Neutrophil (primary cell): ENCODE measurements at regions not wholly inside any gene's neighbourhood (a gene's known extent, or its start where the extent isn't known, plus 50 kb on each side); places are given as distances from the start of the nearest gene placed in this dataset.

Experiments
- H3K27ac ChIP-seq: fragments of 200-600 bp; sonication (generic); 2 replicates; pipeline ENCODE4 v1.5.1; 2016; ENCODE audit warnings: mild to moderate bottlenecking, moderate library complexity
- H3K27me3 ChIP-seq: fragments of 200-600 bp; sonication (generic); 2 replicates; pipeline ENCODE4 v1.6.0; 2016; ENCODE audit warnings: mild to moderate bottlenecking
- H3K36me3 ChIP-seq: fragments of 200-600 bp; sonication (generic); 2 replicates; pipeline ENCODE4 v1.5.1; 2017
- H3K4me1 ChIP-seq, 2 experiments: fragments of 200-600 bp in 1 of 2; sonication (generic) in 1 of 2; 1 replicate in 1 of 2; 2 replicates in 1 of 2; pipeline versions ENCODE4 v1.5.1 to v1.6.1; 2013 to 2016; ENCODE audit warnings: low read depth in 1 of 2, low read length in 1 of 2, mild to moderate bottlenecking in 1 of 2, moderate library complexity in 1 of 2; ENCODE audit not compliant: control insufficient read depth in 1 of 2, insufficient read depth in 1 of 2
- H3K4me3 ChIP-seq, 2 experiments: fragments of 200-600 bp in 1 of 2; sonication (generic) in 1 of 2; 1 replicate in 1 of 2; 2 replicates in 1 of 2; pipeline ENCODE4 v1.5.1; 2013 to 2016; ENCODE audit warnings: low read depth in 1 of 2, low read length in 1 of 2, mild to moderate bottlenecking in 1 of 2, moderate library complexity in 1 of 2
- H3K9me3 ChIP-seq: fragments of 200-600 bp; sonication (generic); 2 replicates; pipeline ENCODE4 v1.5.1; 2016
- TF ChIP-seq, protein P1 (sequence below): fragments of 200-600 bp; sonication (generic); IDR thresholded peaks from 2 replicates; pipeline ENCODE4 v1.5.1; 2016; ENCODE audit warnings: antibody characterized with exemption

DNA sequence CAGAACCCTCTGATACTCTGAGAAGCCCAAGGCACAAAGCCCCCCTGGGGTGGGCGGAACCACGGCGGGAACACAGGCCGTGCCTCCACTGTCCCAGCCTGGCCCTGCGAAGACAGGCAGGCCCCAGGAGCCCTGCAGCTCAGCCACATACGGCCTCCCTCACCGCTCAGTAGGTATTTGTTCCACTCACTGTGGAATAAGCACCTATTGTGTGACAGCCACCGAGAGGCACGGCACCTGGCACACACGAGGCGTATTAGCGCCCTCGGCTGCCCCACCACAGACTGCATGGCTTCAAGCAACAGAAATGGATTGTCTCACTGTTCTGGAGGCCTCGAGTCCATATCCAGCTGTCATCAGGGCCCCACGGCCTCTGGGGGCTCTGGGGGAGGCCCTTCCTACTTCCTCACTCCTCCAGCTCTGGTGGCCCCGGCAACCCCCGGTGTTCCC is 66.3 kb downstream of the NCOR2 start:
- Histone ChIP-seq H3K27ac (no peak overlapping the region), H3K4me3 (no peak overlapping the region), H3K4me1 (peaks cover 16 to 20% of the 10 kb centered on the region in 2 experiments), H3K27me3 (no peaks in the 10 kb centered on the region), H3K36me3 (no peaks in the 10 kb centered on the region), H3K9me3 (no peaks in the 10 kb centered on the region)
- TF ChIP-seq, protein P1, sequence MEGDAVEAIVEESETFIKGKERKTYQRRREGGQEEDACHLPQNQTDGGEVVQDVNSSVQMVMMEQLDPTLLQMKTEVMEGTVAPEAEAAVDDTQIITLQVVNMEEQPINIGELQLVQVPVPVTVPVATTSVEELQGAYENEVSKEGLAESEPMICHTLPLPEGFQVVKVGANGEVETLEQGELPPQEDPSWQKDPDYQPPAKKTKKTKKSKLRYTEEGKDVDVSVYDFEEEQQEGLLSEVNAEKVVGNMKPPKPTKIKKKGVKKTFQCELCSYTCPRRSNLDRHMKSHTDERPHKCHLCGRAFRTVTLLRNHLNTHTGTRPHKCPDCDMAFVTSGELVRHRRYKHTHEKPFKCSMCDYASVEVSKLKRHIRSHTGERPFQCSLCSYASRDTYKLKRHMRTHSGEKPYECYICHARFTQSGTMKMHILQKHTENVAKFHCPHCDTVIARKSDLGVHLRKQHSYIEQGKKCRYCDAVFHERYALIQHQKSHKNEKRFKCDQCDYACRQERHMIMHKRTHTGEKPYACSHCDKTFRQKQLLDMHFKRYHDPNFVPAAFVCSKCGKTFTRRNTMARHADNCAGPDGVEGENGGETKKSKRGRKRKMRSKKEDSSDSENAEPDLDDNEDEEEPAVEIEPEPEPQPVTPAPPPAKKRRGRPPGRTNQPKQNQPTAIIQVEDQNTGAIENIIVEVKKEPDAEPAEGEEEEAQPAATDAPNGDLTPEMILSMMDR: no peak

DNA sequence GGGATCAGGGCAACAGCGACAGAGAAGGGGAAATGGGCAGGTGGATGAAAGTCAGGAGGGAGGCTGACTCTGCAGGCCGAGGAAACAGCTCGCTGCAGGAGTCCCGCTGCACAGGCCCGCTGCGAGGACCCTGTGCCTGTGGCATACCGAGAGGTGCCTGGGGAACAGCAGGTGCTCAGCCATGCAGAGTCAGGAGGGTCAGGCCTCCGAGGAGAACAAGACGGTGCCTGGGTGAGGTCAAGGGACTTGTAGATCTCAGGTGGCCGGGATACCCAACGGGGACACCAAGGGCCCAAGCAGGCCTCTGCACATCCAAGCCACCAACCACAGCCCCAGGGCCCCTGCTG is 67.5 kb downstream of the NCOR2 start:
- Histone ChIP-seq H3K4me3 (no peak overlapping the region), H3K9me3 (no peaks in the 10 kb centered on the region), H3K27ac (no peak overlapping the region), H3K4me1 (peaks cover 10 to 12% of the 10 kb centered on the region in 2 experiments), H3K36me3 (peaks cover 2% of the 10 kb centered on the region), H3K27me3 (no peaks in the 10 kb centered on the region)
- TF ChIP-seq, protein P1: no peak

DNA sequence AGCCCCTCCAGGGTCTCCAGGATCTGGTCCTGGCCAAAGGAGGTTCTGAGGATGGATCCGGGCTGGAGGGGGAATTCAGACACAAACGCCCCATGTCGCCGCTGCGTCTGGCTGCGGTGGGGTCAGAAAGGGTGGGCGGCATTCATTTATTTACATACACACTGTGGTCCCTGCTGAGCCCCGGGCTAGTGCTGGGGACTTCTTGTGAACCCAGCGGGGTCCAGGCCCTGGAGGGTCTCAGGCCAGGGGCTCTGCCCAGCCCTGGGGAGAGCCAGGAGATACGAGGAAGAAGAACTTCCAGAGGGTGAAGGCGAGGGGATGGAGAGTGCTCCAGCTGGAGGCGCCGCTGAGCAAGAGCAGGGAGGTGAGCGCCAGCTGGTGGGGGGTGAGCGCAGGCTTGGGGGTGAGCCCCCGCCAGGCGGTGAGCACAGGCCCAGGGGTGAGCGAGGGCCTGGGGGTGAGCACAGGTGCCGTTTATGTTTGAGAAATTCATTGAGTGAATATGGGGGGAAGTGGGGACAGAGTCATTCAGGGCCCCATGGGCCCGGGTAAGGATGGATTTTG is 68.1 kb downstream of the NCOR2 start:
- no peaks in the 10 kb centered on the region for H3K27me3 ChIP-seq
- H3K9me3 ChIP-seq: no peaks in the 10 kb centered on the region
- H3K4me3 ChIP-seq: no peak overlapping the region
- H3K27ac ChIP-seq: no peak overlapping the region
- TF ChIP-seq, protein P1: no peak
- H3K4me1 ChIP-seq: peaks cover 10 to 12% of the 10 kb centered on the region in 2 experiments
- H3K36me3 ChIP-seq: peaks cover 8% of the 10 kb centered on the region

DNA sequence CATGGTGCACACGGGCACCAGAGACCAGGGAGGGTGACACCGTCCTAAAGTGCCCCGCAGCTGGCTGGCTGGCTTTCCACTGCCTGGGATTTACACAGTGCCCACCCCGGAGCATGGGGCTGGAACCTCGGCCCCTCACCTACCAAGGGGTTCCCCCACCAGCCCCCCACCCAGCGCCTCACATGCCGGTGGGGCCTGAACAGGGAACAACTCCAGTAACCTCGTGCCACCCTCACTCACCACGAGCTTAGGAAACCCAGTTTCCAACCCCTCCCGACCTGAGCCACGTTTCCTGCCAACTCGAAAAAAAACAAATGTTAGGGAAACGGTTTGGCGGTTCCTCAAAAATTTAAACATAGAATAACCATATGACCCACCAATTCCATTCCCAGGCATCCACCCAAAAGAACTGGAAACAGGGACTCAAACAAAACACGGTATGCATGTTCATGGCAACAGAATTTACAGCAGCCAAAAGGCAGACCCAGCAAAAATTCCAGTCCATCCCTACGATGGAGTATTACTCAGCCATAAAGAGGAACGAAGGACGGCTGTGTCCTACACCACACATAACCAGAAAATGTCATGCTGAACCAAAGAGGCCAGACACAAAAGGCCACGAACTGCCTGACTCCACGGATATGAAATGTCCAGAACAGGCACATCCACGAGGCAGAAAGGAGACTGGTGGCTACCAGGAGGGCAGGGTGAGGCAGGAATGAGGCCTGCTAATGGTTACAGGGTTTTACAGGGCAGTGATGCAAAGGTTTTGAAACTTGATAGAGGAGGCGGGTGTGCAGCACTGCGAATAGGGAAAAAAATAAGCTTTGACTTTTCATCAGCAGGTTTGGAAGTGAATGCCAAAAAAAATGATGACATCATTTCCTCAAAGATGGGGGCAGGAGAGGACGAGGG is 68.9 kb downstream of the NCOR2 start:
- H3K27ac ChIP-seq: no peak overlapping the region
- no peak overlapping the region for H3K4me3 ChIP-seq

DNA sequence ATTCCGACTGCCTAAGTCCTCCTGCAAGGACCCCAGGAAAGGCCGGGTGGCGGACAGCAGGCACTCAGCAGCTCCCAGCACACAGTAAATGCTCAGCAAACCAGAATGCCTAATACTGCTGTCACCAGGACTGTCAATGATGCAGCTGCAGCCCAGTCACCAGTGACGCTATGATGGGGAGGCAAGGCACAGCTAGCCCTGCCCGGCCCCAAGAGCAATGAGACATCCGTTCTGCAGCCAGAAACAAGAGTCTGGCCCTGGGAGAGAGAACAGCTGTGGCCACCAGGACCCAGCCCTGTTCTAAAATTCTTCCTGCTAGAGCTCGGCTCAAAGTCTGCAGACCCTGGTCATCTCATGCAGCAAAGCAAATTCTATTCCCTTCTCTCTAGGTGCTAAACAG is 69.8 kb downstream of the NCOR2 start:
- H3K27me3 ChIP-seq: no peaks in the 10 kb centered on the region
- peaks cover 10 to 12% of the 10 kb centered on the region in 2 experiments for H3K4me1 ChIP-seq
- H3K27ac ChIP-seq: no peak overlapping the region
- H3K4me3 ChIP-seq: no peak overlapping the region
- peaks cover 11% of the 10 kb centered on the region for H3K36me3 ChIP-seq
- H3K9me3 ChIP-seq: no peaks in the 10 kb centered on the region
- TF ChIP-seq, protein P1: no peak

More for the DNA sequence above, 68.9 kb downstream of the NCOR2 start:
- TF ChIP-seq, protein P1: no peak
- H3K27me3 ChIP-seq: no peaks in the 10 kb centered on the region
- peaks cover 10 to 12% of the 10 kb centered on the region in 2 experiments for H3K4me1 ChIP-seq
- peaks cover 11% of the 10 kb centered on the region for H3K36me3 ChIP-seq
- H3K9me3 ChIP-seq: no peaks in the 10 kb centered on the region
